ENCODE measurements at regions not wholly inside any gene's neighbourhood (a gene's known extent, or its start where the extent isn't known, plus 50 kb on each side); places are given as distances from the start of the nearest gene placed in this dataset.

- TF ChIP-seq PPARA (CRISPR knock-in tag; IDR thresholded peaks at IDR 0.05; ENCODE audit: borderline replicate concordance) (no peak), ZFP30 (CRISPR knock-in tag; IDR thresholded peaks at IDR 0.05) (no peak), TCF4 (CRISPR knock-in tag; IDR thresholded peaks at IDR 0.05; ENCODE audit: borderline replicate concordance) (no peak), CSDC2 (CRISPR knock-in tag; IDR thresholded peaks at IDR 0.05) (no peak), ZFP3 (CRISPR knock-in tag; IDR thresholded peaks at IDR 0.05) (no peak), RARB (CRISPR knock-in tag; IDR thresholded peaks at IDR 0.05) (no peak), ESRRG (CRISPR knock-in tag; IDR thresholded peaks at IDR 0.05) (no peak)
These were observed 232.4 kb upstream of the MYO3A start for GRCh38 chr10:25701652-25702051.

All from SK-N-SH treated with all-trans-retinoic acid at 6 μM for 48 hours (cell line).